Spleen (tissue), 7 donors: ENCODE measurements at regions not wholly inside any gene's neighbourhood (a gene's known extent, or its start where the extent isn't known, plus 50 kb on each side); places are given as distances from the start of the nearest gene placed in this dataset.

ENCODE experiments used
- CTCF ChIP-seq, 11 experiments: fragments of 200-600 bp in 7 of 11; fragments of 450-650 bp in 4 of 11; sonication (generic) in 4 of 11; IDR thresholded peaks in 8 of 11; conservative IDR thresholded peaks in 3 of 11; 1 replicate in 7 of 11; 2 replicates in 4 of 11; pipeline versions ENCODE4 v1.4.0 to v1.8.0; 2016 to 2021; ENCODE audit warnings: antibody characterized with exemption in 11 of 11, inconsistent platforms in 4 of 11, mild to moderate bottlenecking in 1 of 11
- POLR2A ChIP-seq, 3 donors: fragments of 450-650 bp; IDR thresholded peaks; one replicate each; pipeline ENCODE4 v1.5.1; 2017; ENCODE audit warnings: antibody characterized with exemption in 3 of 3, mild to moderate bottlenecking in 1 of 3
- POLR2AphosphoS5 ChIP-seq, 3 donors: sonication (generic); formaldehyde crosslinking; IDR thresholded peaks; one replicate each; pipeline ENCODE4 v1.5.1; 2017; ENCODE audit warnings: antibody characterized with exemption in 3 of 3
- donor health status: DM: no; HTN: no; CAD: no; lungs with moderate emphysema.
- donor health status: DM: no; HTN: no; CAD: no.
- donor health status: DM: no; HTN: no; CAD: no.

GRCh38 chr7:108627476-108628051 is 57.9 kb downstream of the DNAJB9 start:
- TF ChIP-seq CTCF (IDR thresholded peaks at IDR 0.05 in 8 of 11, conservative IDR thresholded peaks at IDR 0.05 in 3 of 11), result no peak
- TF ChIP-seq POLR2A (IDR thresholded peaks at IDR 0.05), result no peak
- no peak for TF ChIP-seq POLR2AphosphoS5 (IDR thresholded peaks at IDR 0.05)
